HCT116 (cell line): ENCODE measurements at regions not wholly inside any gene's neighbourhood (a gene's known extent, or its start where the extent isn't known, plus 50 kb on each side); places are given as distances from the start of the nearest gene placed in this dataset.

Experiments used
- ATAC-seq: fragments of 200-7000 bp; cut with Tn5 transposase; 2 replicates; pipeline ENCODE4 v1.9.1; 2020; ENCODE audit warnings: mild to moderate bottlenecking, moderate library complexity
- BruUV-seq: library from RNA; stranded (reverse); fragments of 400-500 nt; replicated peaks from 2 replicates; lab custom pipeline; 2021; lab: Mats Ljungman, UMichigan
- CTCF ChIA-PET: fragments of 300-600 bp; sonication (Branson Sonifier 250); formaldehyde crosslinking; loops from one replicate; lab custom pipeline; 2021; ENCODE audit warnings: antibody characterized with exemption; lab: Charles Lee
- POLR2A ChIA-PET: fragments of 300-600, 350-600 bp; sonication (Branson Sonifier 250); formaldehyde crosslinking; loops from one replicate; lab custom pipeline; 2021; ENCODE audit warnings: antibody characterized with exemption; lab: Charles Lee
- RAD21 ChIA-PET, 2 experiments: fragments of 300-600 bp; sonication (Branson Sonifier 250); formaldehyde crosslinking; loops; one replicate each; lab custom pipeline; 2023; ENCODE audit warnings: low total read pairs in 2 of 2; ENCODE audit not compliant: uncharacterized antibody in 2 of 2, unreplicated experiment in 2 of 2, low non-redundant PET in 1 of 2; lab: Charles Lee
- DNase-seq: peaks from one replicate; pipeline ENCODE4 v3.0.0-alpha.2; 2010; ENCODE audit warnings: low read depth, low spot score
- H2AFZ ChIP-seq: fragments of 200-600 bp; shearing (Covaris generic), sonication (generic); 2 replicates; pipeline ENCODE4 v1.6.1; 2017; ENCODE audit warnings: low read depth, mixed run types, mixed read lengths, antibody characterized with exemption, low read length; ENCODE audit not compliant: poor library complexity, severe bottlenecking
- H3K27ac ChIP-seq: 2 replicates; pipeline ENCODE4 v1.5.1; 2012; ENCODE audit warnings: low read depth, low read length
- H3K27me3 ChIP-seq: fragments of 200-600 bp; sonication (generic); 2 replicates; pipeline ENCODE4 v1.6.1; 2016; ENCODE audit warnings: mixed run types, low read length, mixed read lengths; ENCODE audit not compliant: insufficient read depth
- H3K36me3 ChIP-seq, 2 experiments: fragments of 200-500 bp in 1 of 2; fragments of 200-600 bp in 1 of 2; sonication (Bioruptor generic) in 1 of 2; sonication (generic) in 1 of 2; 2 replicates each; pipeline versions ENCODE4 v1.5.1 to v1.6.1; 2014 to 2016; ENCODE audit warnings: low read length in 2 of 2, inconsistent platforms in 1 of 2, mixed read lengths in 1 of 2, mixed run types in 1 of 2; ENCODE audit not compliant: insufficient read depth in 2 of 2, control insufficient read depth in 1 of 2
- H3K4me1 ChIP-seq, 2 experiments: fragments of 200-600 bp in 1 of 2; sonication (generic) in 1 of 2; 2 replicates each; pipeline versions ENCODE4 v1.5.1 to v1.6.1; 2012 to 2017; ENCODE audit warnings: low read length in 2 of 2, inconsistent platforms in 1 of 2, mild to moderate bottlenecking in 1 of 2, mixed read lengths in 1 of 2, mixed run types in 1 of 2, moderate library complexity in 1 of 2; ENCODE audit not compliant: insufficient read depth in 2 of 2, control insufficient read depth in 1 of 2
- H3K4me2 ChIP-seq: fragments of 200-600 bp; sonication (generic); 2 replicates; pipeline ENCODE4 v1.6.1; 2017; ENCODE audit warnings: mixed run types, low read length, mixed read lengths
- H3K4me3 ChIP-seq, 2 experiments: fragments of 200-600 bp in 1 of 2; sonication (generic) in 1 of 2; replicated peaks in 1 of 2; 2 replicates each; pipeline ENCODE4 v1.5.1; 2011 to 2016; ENCODE audit warnings: low read length in 2 of 2, control low read depth in 1 of 2, low read depth in 1 of 2, mild to moderate bottlenecking in 1 of 2, mixed read lengths in 1 of 2, mixed run types in 1 of 2
- H3K79me2 ChIP-seq: fragments of 200-600 bp; sonication (generic); 2 replicates; pipeline ENCODE4 v1.6.1; 2017; ENCODE audit warnings: mild to moderate bottlenecking, mixed run types, low read length, moderate library complexity, mixed read lengths; ENCODE audit not compliant: insufficient read depth
- H3K9ac ChIP-seq: fragments of 200-600 bp; sonication (generic); 2 replicates; pipeline ENCODE4 v1.6.1; 2016; ENCODE audit warnings: low read length, mixed read lengths
- H3K9me2 ChIP-seq: fragments of 200-600 bp; sonication (generic), shearing (Covaris generic); 2 replicates; pipeline ENCODE4 v1.6.1; 2017; ENCODE audit warnings: mixed run types, mild to moderate bottlenecking, moderate library complexity; ENCODE audit not compliant: insufficient read depth
- H3K9me3 ChIP-seq, 2 experiments: fragments of 200-500 bp in 1 of 2; fragments of 200-600 bp in 1 of 2; sonication (Bioruptor generic) in 1 of 2; sonication (generic) in 1 of 2; 2 replicates each; pipeline ENCODE4 v1.6.1; 2014 to 2017; ENCODE audit warnings: low read length in 2 of 2, mixed read lengths in 2 of 2, inconsistent platforms in 1 of 2, low read depth in 1 of 2, mild to moderate bottlenecking in 1 of 2, mixed run types in 1 of 2, moderate library complexity in 1 of 2; ENCODE audit not compliant: control insufficient read depth in 1 of 2, insufficient read depth in 1 of 2
- H4K20me1 ChIP-seq: fragments of 200-600 bp; sonication (generic), shearing (Covaris generic); 2 replicates; pipeline ENCODE4 v1.6.1; 2017; ENCODE audit warnings: mixed run types, mild to moderate bottlenecking, moderate library complexity; ENCODE audit not compliant: insufficient read depth
- CEBPB ChIP-seq: IDR thresholded peaks from 2 replicates; pipeline ENCODE4 v1.6.1; 2012; ENCODE audit warnings: low read depth
- EGR1 ChIP-seq: IDR thresholded peaks from 2 replicates; pipeline ENCODE4 v1.6.1; 2012; ENCODE audit warnings: low read depth
- ELF1 ChIP-seq: IDR thresholded peaks from 2 replicates; pipeline ENCODE4 v1.6.1; 2012; ENCODE audit warnings: low read depth, borderline replicate concordance
- EZH2 ChIP-seq: fragments of 200-600 bp; sonication (generic); IDR thresholded peaks from 2 replicates; pipeline ENCODE4 v1.6.1; 2017; ENCODE audit warnings: antibody characterized with exemption, mixed run types
- EZH2phosphoT487 ChIP-seq: fragments of 200-600 bp; IDR thresholded peaks from 2 replicates; pipeline ENCODE4 v1.6.1; 2018; ENCODE audit warnings: antibody characterized with exemption, borderline replicate concordance
- FOSL1 ChIP-seq: IDR thresholded peaks from 2 replicates; pipeline ENCODE4 v1.6.1; 2012; ENCODE audit warnings: low read depth
- JUND ChIP-seq: IDR thresholded peaks from 2 replicates; pipeline ENCODE4 v1.6.1; 2012
- POLR2A ChIP-seq: IDR thresholded peaks from 2 replicates; pipeline ENCODE4 v1.7.0; 2011; ENCODE audit warnings: borderline replicate concordance; ENCODE audit not compliant: insufficient read depth, insufficient read length; ENCODE audit errors: extremely low read depth
- POLR2AphosphoS5 ChIP-seq: IDR thresholded peaks from 2 replicates; pipeline ENCODE4 v1.6.1; 2011; ENCODE audit warnings: mild to moderate bottlenecking, low read depth, low read length, moderate library complexity
- RAD21 ChIP-seq: IDR thresholded peaks from 2 replicates; pipeline ENCODE4 v1.6.1; 2012; ENCODE audit warnings: low read depth, mild to moderate bottlenecking
- SIN3A ChIP-seq: IDR thresholded peaks from 2 replicates; pipeline ENCODE4 v1.6.1; 2012; ENCODE audit warnings: low read depth
- SRF ChIP-seq: IDR thresholded peaks from 2 replicates; pipeline ENCODE4 v1.6.1; 2012; ENCODE audit warnings: low read depth
- TCF7L2 ChIP-seq: IDR thresholded peaks from 2 replicates; pipeline ENCODE4 v1.7.0; 2011; ENCODE audit warnings: borderline replicate concordance, inconsistent platforms; ENCODE audit not compliant: insufficient read depth, insufficient read length; ENCODE audit errors: extremely low read depth
- YY1 ChIP-seq: IDR thresholded peaks from 2 replicates; pipeline ENCODE4 v1.6.1; 2011; ENCODE audit warnings: low read length, low read depth, moderate library complexity, mild to moderate bottlenecking; ENCODE audit not compliant: insufficient replicate concordance; ENCODE audit errors: extremely low read depth
- ZFX ChIP-seq: fragments of 450-650 bp; IDR thresholded peaks from 2 replicates; pipeline ENCODE4 v1.6.1; 2017
- ZNF274 ChIP-seq: fragments of 200-500 bp; sonication (Bioruptor generic); IDR thresholded peaks from 2 replicates; pipeline ENCODE4 v1.6.1; 2014; ENCODE audit warnings: mild to moderate bottlenecking, low read depth, low read length, inconsistent platforms
- intact Hi-C: fragments of 100-400 bp; cut with micrococcal nuclease; formaldehyde crosslinking; loops from 2 replicates; pipeline ENCODE4 v1.10.0; 2022
- TF ChIP-seq, protein P1 (sequence below): IDR thresholded peaks from 2 replicates; pipeline ENCODE4 v1.6.1; 2012; ENCODE audit warnings: low read depth

DNA sequence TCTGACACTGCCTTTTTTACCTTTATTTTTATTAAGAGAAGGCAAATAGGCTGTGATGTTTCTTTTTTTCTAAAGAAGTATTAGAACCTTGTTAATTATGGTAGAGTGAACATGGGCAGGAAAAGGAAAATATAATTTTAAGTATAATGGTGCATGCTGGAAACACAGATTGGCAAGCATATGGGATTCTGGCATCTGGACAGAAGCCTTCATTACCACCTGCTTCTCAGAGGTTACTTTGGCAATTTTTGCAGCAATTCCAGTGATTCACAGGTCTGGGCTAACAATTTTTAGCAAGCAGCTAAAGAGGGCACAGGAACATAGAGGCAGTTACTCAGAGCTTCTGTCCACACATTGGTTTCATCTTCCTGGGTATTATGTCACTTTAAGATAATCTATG is 258.3 kb downstream of the DIPK2A start:
- H3K27ac ChIP-seq = no peak overlapping the region
- no peak for DNase-seq
- BruUV-seq = no TSS peak

More for the DNA sequence above, 258.3 kb downstream of the DIPK2A start:
- Histone ChIP-seq H3K4me2 (no peak overlapping the region), H2AFZ (no peak overlapping the region), H3K4me3 (no peak overlapping the region), H3K36me3 (no peaks in the 10 kb centered on the region), H3K9ac (no peak overlapping the region), H3K4me1 (no peaks in the 10 kb centered on the region), H3K27me3 (no peaks in the 10 kb centered on the region), H4K20me1 (no peaks in the 10 kb centered on the region), H3K9me3 (no peaks in the 10 kb centered on the region), H3K79me2 (no peaks in the 10 kb centered on the region), H3K9me2 (no peaks in the 10 kb centered on the region)
- CTCF ChIA-PET = no interaction called here
- intact Hi-C loops = no loop called here
- RAD21 ChIA-PET = no interaction called here
- ATAC-seq = no peak
- POLR2A ChIA-PET = no interaction called here
- TF ChIP-seq FOSL1 (no peak), ELF1 (no peak), EZH2phosphoT487 (no peak), POLR2A (no peak), JUND (no peak), EZH2 (no peak), ZNF274 (no peak), POLR2AphosphoS5 (no peak), SIN3A (no peak), CEBPB (no peak), SRF (no peak), YY1 (no peak), TCF7L2 (no peak), EGR1 (no peak), ZFX (no peak), RAD21 (no peak)
- TF ChIP-seq, protein P1, sequence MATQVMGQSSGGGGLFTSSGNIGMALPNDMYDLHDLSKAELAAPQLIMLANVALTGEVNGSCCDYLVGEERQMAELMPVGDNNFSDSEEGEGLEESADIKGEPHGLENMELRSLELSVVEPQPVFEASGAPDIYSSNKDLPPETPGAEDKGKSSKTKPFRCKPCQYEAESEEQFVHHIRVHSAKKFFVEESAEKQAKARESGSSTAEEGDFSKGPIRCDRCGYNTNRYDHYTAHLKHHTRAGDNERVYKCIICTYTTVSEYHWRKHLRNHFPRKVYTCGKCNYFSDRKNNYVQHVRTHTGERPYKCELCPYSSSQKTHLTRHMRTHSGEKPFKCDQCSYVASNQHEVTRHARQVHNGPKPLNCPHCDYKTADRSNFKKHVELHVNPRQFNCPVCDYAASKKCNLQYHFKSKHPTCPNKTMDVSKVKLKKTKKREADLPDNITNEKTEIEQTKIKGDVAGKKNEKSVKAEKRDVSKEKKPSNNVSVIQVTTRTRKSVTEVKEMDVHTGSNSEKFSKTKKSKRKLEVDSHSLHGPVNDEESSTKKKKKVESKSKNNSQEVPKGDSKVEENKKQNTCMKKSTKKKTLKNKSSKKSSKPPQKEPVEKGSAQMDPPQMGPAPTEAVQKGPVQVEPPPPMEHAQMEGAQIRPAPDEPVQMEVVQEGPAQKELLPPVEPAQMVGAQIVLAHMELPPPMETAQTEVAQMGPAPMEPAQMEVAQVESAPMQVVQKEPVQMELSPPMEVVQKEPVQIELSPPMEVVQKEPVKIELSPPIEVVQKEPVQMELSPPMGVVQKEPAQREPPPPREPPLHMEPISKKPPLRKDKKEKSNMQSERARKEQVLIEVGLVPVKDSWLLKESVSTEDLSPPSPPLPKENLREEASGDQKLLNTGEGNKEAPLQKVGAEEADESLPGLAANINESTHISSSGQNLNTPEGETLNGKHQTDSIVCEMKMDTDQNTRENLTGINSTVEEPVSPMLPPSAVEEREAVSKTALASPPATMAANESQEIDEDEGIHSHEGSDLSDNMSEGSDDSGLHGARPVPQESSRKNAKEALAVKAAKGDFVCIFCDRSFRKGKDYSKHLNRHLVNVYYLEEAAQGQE = no peak
